K562 (cell line): ENCODE measurements at regions not wholly inside any gene's neighbourhood (a gene's known extent, or its start where the extent isn't known, plus 50 kb on each side); places are given as distances from the start of the nearest gene placed in this dataset.

Experiments used
- ATAC-seq: fragments of 200-7000 bp; cut with Tn5 transposase; 3 replicates; pipeline ENCODE4 v1.9.1; 2020; ENCODE audit warnings: moderate library complexity
- BruUV-seq: library from RNA; stranded (reverse); fragments of 400-500 nt; replicated peaks from 2 replicates; lab custom pipeline; 2021; lab: Mats Ljungman, UMichigan
- CTCF ChIA-PET: fragments of 300-600 bp; formaldehyde crosslinking; extraction: SDS; loops from one replicate; lab custom pipeline; 2021; ENCODE audit warnings: low intra/inter-chr PET ratio; lab: Yijun Ruan, JAX
- POLR2A ChIA-PET: fragments of 300-600, 350-650 bp; sonication (Branson Sonifier 250); formaldehyde crosslinking; extraction: SDS; loops from one replicate; lab custom pipeline; 2021; ENCODE audit warnings: antibody characterized with exemption, inconsistent platforms; lab: Yijun Ruan, JAX
- DNase-seq, 4 experiments: peaks; one replicate each; pipeline versions ENCODE4 v3.0.0 to v3.0.0-alpha.2; 2011 to 2018; ENCODE audit warnings: low spot score in 3 of 4, mixed read lengths in 3 of 4; ENCODE audit errors: extremely low read depth in 1 of 4
- FAIRE-seq: peaks from 2 replicates; lab custom pipeline; 2011; peaks lifted over from hg19 to GRCh38; lab: Jason Lieb, UNC
- H2AFZ ChIP-seq: 2 replicates; pipeline ENCODE4 v1.6.0; 2011; ENCODE audit warnings: low read depth, low read length, control low read depth, inconsistent platforms
- H3K27ac ChIP-seq: fragments of 200-600 bp; 3 replicates; pipeline ENCODE4 v1.8.0; 2011; ENCODE audit warnings: low read depth, mild to moderate bottlenecking, control low read depth, inconsistent platforms, low read length, moderate library complexity, mixed read lengths; ENCODE audit errors: extremely low read depth
- H3K27me3 ChIP-seq, 2 experiments: fragments of 300-600 bp in 1 of 2; 2 replicates in 1 of 2; 3 replicates in 1 of 2; pipeline versions ENCODE4 v1.6.0 to v1.8.0; 2011; ENCODE audit warnings: inconsistent platforms in 2 of 2, low read length in 2 of 2, mild to moderate bottlenecking in 1 of 2, mixed read lengths in 1 of 2, moderate library complexity in 1 of 2; ENCODE audit not compliant: control insufficient read depth in 2 of 2, insufficient read depth in 2 of 2
- H3K36me3 ChIP-seq: fragments of 300-600 bp; 3 replicates; pipeline ENCODE4 v1.8.0; 2011; ENCODE audit warnings: mild to moderate bottlenecking, low read length, inconsistent platforms; ENCODE audit not compliant: control insufficient read depth, insufficient read depth
- H3K4me1 ChIP-seq, 2 experiments: fragments of 200-600 bp in 1 of 2; replicated peaks in 1 of 2; 2 replicates in 1 of 2; 3 replicates in 1 of 2; pipeline versions ENCODE4 v1.5.1 to v1.8.0; 2011; ENCODE audit warnings: inconsistent platforms in 2 of 2, low read length in 2 of 2, mild to moderate bottlenecking in 1 of 2, mixed read lengths in 1 of 2, moderate library complexity in 1 of 2; ENCODE audit not compliant: control insufficient read depth in 2 of 2, insufficient read depth in 2 of 2
- H3K4me2 ChIP-seq: 2 replicates; pipeline ENCODE4 v1.6.1; 2011; ENCODE audit warnings: low read length, control low read depth, inconsistent platforms, mixed read lengths; ENCODE audit not compliant: insufficient read depth
- H3K4me3 ChIP-seq: fragments of 200-600 bp; sonication (generic), shearing (Covaris generic); 2 replicates; pipeline ENCODE4 v1.5.1; 2016; ENCODE audit warnings: control low read depth, inconsistent platforms
- H3K79me2 ChIP-seq: fragments of 200-600 bp; 3 replicates; pipeline ENCODE4 v1.8.0; 2011; ENCODE audit warnings: low read length, inconsistent platforms; ENCODE audit not compliant: control insufficient read depth, insufficient read depth
- H3K9ac ChIP-seq, 2 experiments: 2 replicates each; pipeline versions ENCODE4 v1.6.0 to v1.6.1; 2011; ENCODE audit warnings: low read depth in 2 of 2, low read length in 2 of 2, control low read depth in 1 of 2, inconsistent platforms in 1 of 2, mild to moderate bottlenecking in 1 of 2, mixed read lengths in 1 of 2; ENCODE audit not compliant: insufficient read depth in 1 of 2
- H3K9me1 ChIP-seq: one replicate; pipeline ENCODE4 v1.6.0; 2011; ENCODE audit warnings: inconsistent platforms, mild to moderate bottlenecking, low read length, moderate library complexity; ENCODE audit not compliant: control insufficient read depth, insufficient read depth
- H3K9me3 ChIP-seq: replicated peaks from 2 replicates; pipeline ENCODE4 v1.5.1; 2011; ENCODE audit warnings: low read depth, low read length, inconsistent platforms; ENCODE audit not compliant: control insufficient read depth, insufficient read depth
- H4K20me1 ChIP-seq: replicated peaks from 2 replicates; pipeline ENCODE4 v1.6.1; 2011; ENCODE audit warnings: low read length, inconsistent platforms, mixed read lengths; ENCODE audit not compliant: control insufficient read depth, insufficient read depth
- DMBX1 ChIP-seq: fragments of 250-450 bp; sonication (Bioruptor Pico); IDR thresholded peaks from 2 replicates; pipeline ENCODE4 v1.8.0; 2022; ENCODE audit warnings: inconsistent platforms, mild to moderate bottlenecking, moderate library complexity, borderline replicate concordance
- HIVEP1 ChIP-seq: fragments of 250-450 bp; sonication (Bioruptor Pico); IDR thresholded peaks from 2 replicates; pipeline ENCODE4 v1.4.0; 2020; ENCODE audit warnings: mild to moderate bottlenecking
- KDM5B ChIP-seq: fragments of 200-600 bp; sonication (generic); IDR thresholded peaks from 2 replicates; pipeline ENCODE4 v1.6.1; 2012; ENCODE audit warnings: low read depth, mild to moderate bottlenecking, moderate library complexity, low read length, control low read depth, inconsistent platforms; ENCODE audit not compliant: insufficient replicate concordance
- KHSRP ChIP-seq: fragments of 450-650 bp; IDR thresholded peaks from 2 replicates; pipeline ENCODE4 v1.6.1; 2017
- MTA1 ChIP-seq: fragments of 450-650 bp; IDR thresholded peaks from 2 replicates; pipeline ENCODE4 v1.6.1; 2017; ENCODE audit warnings: borderline replicate concordance
- SETDB1 ChIP-seq: IDR thresholded peaks from one replicate; pipeline ENCODE4 v1.6.1; 2012; ENCODE audit warnings: low read length, control low read depth, inconsistent platforms
- SMAD1 ChIP-seq: fragments of 150-350 bp; IDR thresholded peaks from 2 replicates; pipeline ENCODE4 v1.6.1; 2014; ENCODE audit warnings: low read length, low read depth; ENCODE audit not compliant: partially characterized antibody
- U2AF1 ChIP-seq: fragments of 200-400 bp; formaldehyde crosslinking; optimal IDR thresholded peaks from 2 replicates; pipeline ENCODE3; 2017; ENCODE audit warnings: mild to moderate bottlenecking, low read depth, low read length, moderate library complexity
- ZNF408 ChIP-seq: fragments of 250-450 bp; sonication (Bioruptor Pico); IDR thresholded peaks from 2 replicates; pipeline ENCODE4 v1.4.0; 2020; ENCODE audit warnings: low read depth, mild to moderate bottlenecking, moderate library complexity
- ZNF830 ChIP-seq: fragments of 250-450 bp; sonication (Bioruptor Pico); IDR thresholded peaks from 2 replicates; pipeline ENCODE4 v1.5.0; 2021; ENCODE audit warnings: mild to moderate bottlenecking
- WGBS: fragments of 100-300 bp; shearing (Covaris generic); methylation state at CpG from one replicate; pipeline ENCODE4 v1.1.6; 2016; ENCODE audit warnings: low coverage, mixed read lengths; ENCODE audit not compliant: insufficient coverage; ENCODE audit errors: missing lambda C conversion rate; 5-methylcytosine and 5-hydroxymethylcytosine counted together
- in situ Hi-C: fragments of 300-500 bp; cut with MboI; formaldehyde crosslinking; loops from 4 replicates; pipeline ENCODE4 v1.15.0; 2018; ENCODE audit warnings: inconsistent platforms, mixed read lengths
- intact Hi-C: fragments of 100-400 bp; cut with micrococcal nuclease; formaldehyde crosslinking; loops from 2 replicates; pipeline ENCODE4 v1.14.2; 2022
- TF ChIP-seq, protein P1 (sequence below): fragments of 450-650 bp; formaldehyde crosslinking; IDR thresholded peaks from 2 replicates; pipeline ENCODE4 v1.4.0; 2020; ENCODE audit warnings: mild to moderate bottlenecking
- TF ChIP-seq, protein P2 (sequence below), 2 experiments: fragments of 450-650 bp; IDR thresholded peaks; 2 replicates each; pipeline ENCODE4 v1.6.1; 2016; ENCODE audit warnings: mild to moderate bottlenecking in 2 of 2, borderline replicate concordance in 1 of 2, low read depth in 1 of 2, moderate library complexity in 1 of 2

DNA sequence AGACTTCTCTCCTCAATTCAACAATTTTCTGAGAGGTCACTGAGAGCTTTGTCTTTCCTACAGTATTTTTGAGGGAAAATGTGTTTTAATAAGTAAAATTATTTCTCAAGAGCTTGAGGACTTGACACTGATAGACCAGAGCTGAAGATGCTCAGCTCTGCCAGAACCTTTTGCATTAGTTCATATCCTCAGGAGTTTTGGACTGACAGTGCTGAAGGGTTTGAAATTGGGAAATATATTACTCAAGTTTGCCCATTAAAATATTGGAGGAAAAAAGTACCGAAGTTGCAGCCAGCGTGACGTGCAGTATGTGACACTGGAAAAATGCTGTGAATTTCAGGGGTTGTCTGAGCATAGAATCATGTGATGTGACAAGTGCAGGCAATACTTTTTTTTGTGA, 346.6 kb upstream of the DPYD start (continued):
- TF ChIP-seq, protein P1, sequence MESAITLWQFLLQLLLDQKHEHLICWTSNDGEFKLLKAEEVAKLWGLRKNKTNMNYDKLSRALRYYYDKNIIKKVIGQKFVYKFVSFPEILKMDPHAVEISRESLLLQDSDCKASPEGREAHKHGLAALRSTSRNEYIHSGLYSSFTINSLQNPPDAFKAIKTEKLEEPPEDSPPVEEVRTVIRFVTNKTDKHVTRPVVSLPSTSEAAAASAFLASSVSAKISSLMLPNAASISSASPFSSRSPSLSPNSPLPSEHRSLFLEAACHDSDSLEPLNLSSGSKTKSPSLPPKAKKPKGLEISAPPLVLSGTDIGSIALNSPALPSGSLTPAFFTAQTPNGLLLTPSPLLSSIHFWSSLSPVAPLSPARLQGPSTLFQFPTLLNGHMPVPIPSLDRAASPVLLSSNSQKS (CRISPR knock-in tag), result no peak
- no peak for TF ChIP-seq SETDB1
- no peak for TF ChIP-seq U2AF1
- no peak for TF ChIP-seq KDM5B
- TF ChIP-seq HIVEP1 (CRISPR knock-in tag), result no peak
- no peak for TF ChIP-seq ZNF830 (CRISPR knock-in tag)
- no peak for TF ChIP-seq ZNF408
- TF ChIP-seq KHSRP, result no peak

DNA sequence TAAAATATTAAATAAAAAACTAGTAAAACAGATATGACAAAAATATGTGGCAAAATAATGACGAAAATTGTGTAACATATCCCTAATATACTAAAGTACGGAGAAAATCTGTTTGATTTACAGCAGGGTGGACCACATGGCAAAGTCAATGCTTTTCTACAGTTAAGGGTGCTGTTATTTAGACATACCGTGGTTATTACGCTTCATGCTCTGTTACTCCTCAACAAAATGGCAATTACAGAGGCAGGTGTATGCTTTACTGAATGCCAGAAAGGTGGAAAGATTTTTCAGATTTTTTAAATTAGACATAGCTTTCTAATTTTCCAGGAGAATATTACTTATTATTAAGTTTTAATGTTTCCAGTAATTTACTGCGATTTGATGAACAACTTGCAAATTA, 343.9 kb upstream of the DPYD start:
- H3K27ac ChIP-seq, result no peak overlapping the region
- H3K4me3 ChIP-seq, result no peak overlapping the region
- 0% methylated on average over 5 of the region's 5 CpGs for WGBS
- no peak for DNase-seq
- no peaks in the 10 kb centered on the region for H3K36me3 ChIP-seq
- H3K79me2 ChIP-seq, result no peaks in the 10 kb centered on the region
- ChIA-PET POLR2A (no interaction called here), CTCF (no interaction called here)
- no peak for ATAC-seq
- no peak for TF ChIP-seq SMAD1
- no peak for TF ChIP-seq MTA1
- TF ChIP-seq, protein P2, sequence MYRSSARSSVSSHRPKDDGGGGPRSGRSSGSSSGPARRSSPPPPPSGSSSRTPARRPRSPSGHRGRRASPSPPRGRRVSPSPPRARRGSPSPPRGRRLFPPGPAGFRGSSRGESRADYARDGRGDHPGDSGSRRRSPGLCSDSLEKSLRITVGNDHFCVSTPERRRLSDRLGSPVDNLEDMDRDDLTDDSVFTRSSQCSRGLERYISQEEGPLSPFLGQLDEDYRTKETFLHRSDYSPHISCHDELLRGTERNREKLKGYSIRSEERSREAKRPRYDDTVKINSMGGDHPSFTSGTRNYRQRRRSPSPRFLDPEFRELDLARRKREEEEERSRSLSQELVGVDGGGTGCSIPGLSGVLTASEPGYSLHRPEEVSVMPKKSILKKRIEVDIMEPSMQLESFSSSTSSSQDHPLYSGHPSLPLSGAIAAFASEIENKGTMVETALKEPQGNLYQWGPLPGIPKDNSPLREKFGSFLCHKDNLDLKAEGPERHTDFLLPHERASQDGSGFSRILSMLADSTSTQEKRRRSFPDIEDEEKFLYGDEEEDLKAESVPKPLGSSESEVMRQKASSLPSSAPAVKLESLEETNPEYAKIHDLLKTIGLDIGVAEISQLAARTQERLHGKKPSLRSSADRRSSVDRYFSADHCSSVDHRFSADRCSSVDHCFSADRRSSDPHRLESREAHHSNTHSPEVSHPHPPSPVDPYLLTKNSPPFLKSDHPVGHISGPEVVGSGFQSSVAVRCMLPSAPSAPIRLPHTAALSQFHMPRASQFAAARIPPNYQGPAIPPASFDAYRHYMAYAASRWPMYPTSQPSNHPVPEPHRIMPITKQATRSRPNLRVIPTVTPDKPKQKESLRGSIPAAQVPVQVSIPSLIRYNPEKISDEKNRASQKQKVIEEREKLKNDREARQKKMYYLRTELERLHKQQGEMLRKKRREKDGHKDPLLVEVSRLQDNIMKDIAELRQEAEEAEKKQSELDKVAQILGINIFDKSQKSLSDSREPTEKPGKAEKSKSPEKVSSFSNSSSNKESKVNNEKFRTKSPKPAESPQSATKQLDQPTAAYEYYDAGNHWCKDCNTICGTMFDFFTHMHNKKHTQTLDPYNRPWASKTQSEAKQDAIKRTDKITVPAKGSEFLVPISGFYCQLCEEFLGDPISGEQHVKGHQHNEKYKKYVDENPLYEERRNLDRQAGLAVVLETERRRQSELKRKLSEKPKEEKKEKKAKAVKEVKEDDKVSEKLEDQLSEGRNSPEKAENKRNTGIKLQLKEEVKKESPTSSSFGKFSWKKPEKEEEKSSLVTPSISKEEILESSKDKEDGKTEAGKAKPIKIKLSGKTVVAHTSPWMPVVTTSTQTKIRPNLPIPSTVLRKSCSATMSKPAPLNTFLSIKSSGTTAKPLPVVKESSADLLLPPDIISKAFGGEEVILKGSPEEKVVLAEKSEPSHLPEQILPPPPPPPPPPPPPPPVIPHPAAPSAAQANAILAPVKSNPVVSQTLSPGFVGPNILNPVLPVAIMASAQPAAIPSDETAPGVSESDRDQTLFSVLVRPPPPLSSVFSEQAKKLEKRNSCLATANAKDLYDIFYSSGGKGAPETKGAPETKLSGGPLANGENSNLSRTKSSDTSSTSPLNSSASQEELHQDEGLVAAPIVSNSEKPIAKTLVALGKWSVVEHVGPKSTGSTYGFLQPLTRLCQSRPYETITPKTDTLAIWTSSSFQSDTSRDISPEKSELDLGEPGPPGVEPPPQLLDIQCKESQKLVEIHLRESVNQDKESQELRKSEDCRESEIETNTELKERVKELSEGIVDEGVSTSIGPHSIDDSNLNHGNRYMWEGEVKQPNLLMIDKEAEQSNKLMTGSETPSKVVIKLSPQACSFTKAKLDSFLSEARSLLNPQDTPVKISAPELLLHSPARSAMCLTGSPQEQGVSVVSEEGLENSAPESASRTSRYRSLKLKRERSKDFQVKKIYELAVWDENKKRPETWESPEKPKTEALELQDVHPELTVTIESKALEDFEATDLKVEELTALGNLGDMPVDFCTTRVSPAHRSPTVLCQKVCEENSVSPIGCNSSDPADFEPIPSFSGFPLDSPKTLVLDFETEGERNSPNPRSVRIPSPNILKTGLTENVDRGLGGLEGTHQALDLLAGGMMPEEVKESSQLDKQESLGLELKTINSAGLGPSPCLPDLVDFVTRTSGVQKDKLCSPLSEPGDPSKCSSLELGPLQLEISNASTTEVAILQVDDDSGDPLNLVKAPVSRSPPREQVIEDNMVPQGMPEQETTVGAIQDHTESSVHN (IDR thresholded peaks at IDR 0.05; ENCODE audit: borderline replicate concordance in 1 of 2, low read depth in 1 of 2), result no peak
- TF ChIP-seq DMBX1, result no peak
- no peak overlapping the region for H3K9ac ChIP-seq
- H3K4me1 ChIP-seq, result no peaks in the 10 kb centered on the region
- no peaks in the 10 kb centered on the region for H3K27me3 ChIP-seq
- H4K20me1 ChIP-seq, result no peaks in the 10 kb centered on the region
- no peak for FAIRE-seq
- H3K4me2 ChIP-seq, result no peak overlapping the region
- BruUV-seq, result no TSS peak
- no peak overlapping the region for H2AFZ ChIP-seq
- intact Hi-C loops, result no loop called here
- H3K9me3 ChIP-seq, result no peaks in the 10 kb centered on the region
- in situ Hi-C loops, result no loop called here
- H3K9me1 ChIP-seq, result no peaks in the 10 kb centered on the region
